Chondrocyte (in vitro differentiated cells): ENCODE measurements at regions not wholly inside any gene's neighbourhood (a gene's known extent, or its start where the extent isn't known, plus 50 kb on each side); places are given as distances from the start of the nearest gene placed in this dataset.

Experiments
- DNase-seq: peaks from one replicate; pipeline ENCODE4 v3.0.0; 2021; ENCODE audit warnings: mixed read lengths, low spot score
- H3K27ac Mint-ChIP-seq: one replicate; pipeline ENCODE4 v1.8.0; 2021; ENCODE audit warnings: mild to moderate bottlenecking, moderate library complexity, mixed read lengths; ENCODE audit not compliant: unreplicated experiment
- H3K27me3 Mint-ChIP-seq: 2 replicates; pipeline ENCODE4 v1.8.0; 2021; ENCODE audit warnings: low read depth, mixed read lengths
- H3K36me3 Mint-ChIP-seq: 2 replicates; pipeline ENCODE4 v1.8.0; 2021; ENCODE audit warnings: low read depth, mixed read lengths
- H3K4me1 Mint-ChIP-seq: 2 replicates; pipeline ENCODE4 v1.8.0; 2021; ENCODE audit warnings: low read depth, mild to moderate bottlenecking, mixed read lengths
- H3K4me3 Mint-ChIP-seq: one replicate; pipeline ENCODE4 v1.8.0; 2021; ENCODE audit warnings: mild to moderate bottlenecking, moderate library complexity, mixed read lengths; ENCODE audit not compliant: unreplicated experiment
- H3K9me3 Mint-ChIP-seq: 2 replicates; pipeline ENCODE4 v1.8.0; 2021; ENCODE audit warnings: low read depth, mixed read lengths
- TF ChIP-seq, protein P1 (sequence below): fragments of 200-600 bp; sonication (generic); IDR thresholded peaks from 2 replicates; pipeline ENCODE4 v1.5.0; 2021; ENCODE audit warnings: antibody characterized with exemption, mild to moderate bottlenecking, moderate library complexity

DNA sequence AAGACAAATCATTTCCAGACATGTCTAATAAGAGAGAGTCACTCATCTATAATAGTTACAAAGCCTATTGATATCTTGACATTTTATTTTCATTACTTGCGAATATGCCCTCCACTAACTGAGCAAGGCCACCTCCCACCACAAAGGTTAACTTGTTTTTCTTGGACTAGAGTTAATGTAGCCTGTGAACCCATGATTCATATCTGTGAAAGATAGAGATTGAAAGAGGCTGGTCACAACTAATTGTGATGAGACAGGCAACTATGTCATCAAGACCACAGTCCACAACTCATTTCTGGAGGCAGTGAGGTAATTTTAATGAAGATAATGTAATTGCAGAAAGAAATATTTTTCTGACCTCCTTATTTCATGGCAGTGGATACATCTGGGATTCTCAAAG is 491.8 kb upstream of the TPK1 start:
- no peaks in the 10 kb centered on the region for H3K4me1 Mint-ChIP-seq
- no peak for DNase-seq
- H3K4me3 Mint-ChIP-seq: no peak overlapping the region
- H3K9me3 Mint-ChIP-seq: peaks cover 2% of the 10 kb centered on the region
- H3K27me3 Mint-ChIP-seq: no peaks in the 10 kb centered on the region
- TF ChIP-seq, protein P1, sequence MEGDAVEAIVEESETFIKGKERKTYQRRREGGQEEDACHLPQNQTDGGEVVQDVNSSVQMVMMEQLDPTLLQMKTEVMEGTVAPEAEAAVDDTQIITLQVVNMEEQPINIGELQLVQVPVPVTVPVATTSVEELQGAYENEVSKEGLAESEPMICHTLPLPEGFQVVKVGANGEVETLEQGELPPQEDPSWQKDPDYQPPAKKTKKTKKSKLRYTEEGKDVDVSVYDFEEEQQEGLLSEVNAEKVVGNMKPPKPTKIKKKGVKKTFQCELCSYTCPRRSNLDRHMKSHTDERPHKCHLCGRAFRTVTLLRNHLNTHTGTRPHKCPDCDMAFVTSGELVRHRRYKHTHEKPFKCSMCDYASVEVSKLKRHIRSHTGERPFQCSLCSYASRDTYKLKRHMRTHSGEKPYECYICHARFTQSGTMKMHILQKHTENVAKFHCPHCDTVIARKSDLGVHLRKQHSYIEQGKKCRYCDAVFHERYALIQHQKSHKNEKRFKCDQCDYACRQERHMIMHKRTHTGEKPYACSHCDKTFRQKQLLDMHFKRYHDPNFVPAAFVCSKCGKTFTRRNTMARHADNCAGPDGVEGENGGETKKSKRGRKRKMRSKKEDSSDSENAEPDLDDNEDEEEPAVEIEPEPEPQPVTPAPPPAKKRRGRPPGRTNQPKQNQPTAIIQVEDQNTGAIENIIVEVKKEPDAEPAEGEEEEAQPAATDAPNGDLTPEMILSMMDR: no peak
- no peak overlapping the region for H3K27ac Mint-ChIP-seq
- H3K36me3 Mint-ChIP-seq: no peaks in the 10 kb centered on the region

DNA sequence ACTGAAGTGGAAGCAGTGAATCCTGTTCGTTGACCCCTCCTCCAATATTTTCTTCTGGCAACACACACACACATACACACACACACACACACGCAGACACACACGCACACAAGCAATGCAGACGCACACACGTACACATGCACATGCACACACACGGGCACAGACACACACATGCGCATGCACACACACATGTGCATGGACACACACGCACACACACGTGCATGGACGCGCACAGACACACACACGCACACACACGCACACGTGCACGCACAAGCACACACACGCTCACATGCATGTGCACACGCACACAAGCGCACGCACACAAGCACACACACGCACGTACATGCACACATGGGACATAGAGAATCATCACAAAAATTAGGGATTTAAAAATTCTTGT is 488.2 kb upstream of the TPK1 start:
- no peaks in the 10 kb centered on the region for H3K4me1 Mint-ChIP-seq
- H3K9me3 Mint-ChIP-seq: peaks cover 10% of the 10 kb centered on the region
- no peak overlapping the region for H3K4me3 Mint-ChIP-seq
- no peaks in the 10 kb centered on the region for H3K27me3 Mint-ChIP-seq
- no peaks in the 10 kb centered on the region for H3K36me3 Mint-ChIP-seq
- TF ChIP-seq, protein P1: no peak
- DNase-seq: no peak
- no peak overlapping the region for H3K27ac Mint-ChIP-seq

DNA sequence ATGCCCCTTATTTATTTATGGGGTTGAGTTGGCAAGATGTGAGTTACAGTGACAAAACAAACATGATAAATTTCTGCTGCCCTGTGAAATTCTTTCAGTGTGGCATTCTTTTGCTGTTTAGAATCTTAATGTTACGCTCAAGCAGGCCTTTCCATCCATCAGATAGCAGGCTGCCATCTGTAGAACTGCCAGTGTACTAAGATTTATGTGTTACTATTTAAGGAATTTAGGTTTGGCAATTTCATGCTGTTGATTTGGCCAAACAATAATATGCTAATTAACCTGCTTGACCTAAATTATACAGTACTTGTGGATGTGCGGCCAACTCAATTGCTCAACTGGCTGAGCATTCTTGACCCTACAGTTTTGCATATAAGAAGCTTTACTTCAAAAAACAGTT is 477.7 kb upstream of the TPK1 start:
- Mint-ChIP-seq H3K36me3 (no peaks in the 10 kb centered on the region), H3K4me1 (no peaks in the 10 kb centered on the region), H3K9me3 (peaks cover 22% of the 10 kb centered on the region), H3K27ac (no peak overlapping the region), H3K27me3 (no peaks in the 10 kb centered on the region), H3K4me3 (no peak overlapping the region)
- DNase-seq: no peak
- TF ChIP-seq, protein P1: no peak

DNA sequence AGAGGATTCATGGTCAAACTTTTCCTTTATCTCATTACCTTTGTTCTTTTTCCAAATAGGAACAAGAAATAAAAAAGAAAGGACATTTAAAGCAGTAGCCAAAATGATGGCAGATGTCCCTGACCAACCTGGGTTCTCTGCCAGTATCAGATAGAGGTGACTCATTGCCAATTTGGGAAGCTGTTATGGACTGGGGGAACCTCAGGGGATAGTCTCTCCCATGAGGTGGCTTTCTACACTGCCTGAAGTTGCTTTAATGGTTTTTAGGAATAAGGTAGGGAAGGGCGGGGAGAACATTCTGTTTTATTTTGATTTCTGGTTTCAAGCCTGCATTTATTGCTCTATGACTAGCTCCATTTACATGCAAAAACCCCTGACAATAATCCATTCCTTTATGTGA is 457.9 kb upstream of the TPK1 start:
- no peak overlapping the region for H3K4me3 Mint-ChIP-seq
- H3K27ac Mint-ChIP-seq: no peak overlapping the region
- peaks cover 18% of the 10 kb centered on the region for H3K4me1 Mint-ChIP-seq
- no peaks in the 10 kb centered on the region for H3K27me3 Mint-ChIP-seq
- H3K36me3 Mint-ChIP-seq: no peaks in the 10 kb centered on the region
- TF ChIP-seq, protein P1: no peak
- peaks cover 18% of the 10 kb centered on the region for H3K9me3 Mint-ChIP-seq
- no peak for DNase-seq

DNA sequence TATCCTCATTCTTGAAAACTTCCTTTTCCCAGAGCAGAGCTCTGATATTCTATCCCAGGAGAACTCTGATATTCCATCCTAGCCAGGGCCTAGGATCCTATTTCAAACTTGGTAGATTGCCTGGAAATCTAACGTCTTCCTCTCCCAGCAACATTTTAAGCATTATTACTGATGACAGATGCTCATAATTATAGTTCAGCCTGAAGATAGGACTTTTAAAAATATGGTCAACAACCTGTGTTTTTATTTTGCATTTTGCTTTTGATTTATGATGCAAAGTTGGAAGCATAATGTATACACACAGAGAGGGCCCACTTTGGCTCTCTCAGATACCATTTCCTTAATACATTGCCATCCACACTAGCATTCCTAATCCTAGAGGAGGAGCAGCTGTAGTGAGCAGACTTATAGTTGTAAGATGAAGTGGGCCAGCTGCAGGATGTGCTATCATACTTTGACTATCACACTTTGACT is 457.4 kb upstream of the TPK1 start:
- Mint-ChIP-seq H3K36me3 (no peaks in the 10 kb centered on the region), H3K27me3 (no peaks in the 10 kb centered on the region), H3K27ac (no peak overlapping the region), H3K9me3 (peaks cover 16% of the 10 kb centered on the region), H3K4me1 (peaks cover 18% of the 10 kb centered on the region), H3K4me3 (no peak overlapping the region)
- DNase-seq: no peak
- TF ChIP-seq, protein P1: no peak
